ENCODE measurements at regions not wholly inside any gene's neighbourhood (a gene's known extent, or its start where the extent isn't known, plus 50 kb on each side); places are given as distances from the start of the nearest gene placed in this dataset.

DNA sequence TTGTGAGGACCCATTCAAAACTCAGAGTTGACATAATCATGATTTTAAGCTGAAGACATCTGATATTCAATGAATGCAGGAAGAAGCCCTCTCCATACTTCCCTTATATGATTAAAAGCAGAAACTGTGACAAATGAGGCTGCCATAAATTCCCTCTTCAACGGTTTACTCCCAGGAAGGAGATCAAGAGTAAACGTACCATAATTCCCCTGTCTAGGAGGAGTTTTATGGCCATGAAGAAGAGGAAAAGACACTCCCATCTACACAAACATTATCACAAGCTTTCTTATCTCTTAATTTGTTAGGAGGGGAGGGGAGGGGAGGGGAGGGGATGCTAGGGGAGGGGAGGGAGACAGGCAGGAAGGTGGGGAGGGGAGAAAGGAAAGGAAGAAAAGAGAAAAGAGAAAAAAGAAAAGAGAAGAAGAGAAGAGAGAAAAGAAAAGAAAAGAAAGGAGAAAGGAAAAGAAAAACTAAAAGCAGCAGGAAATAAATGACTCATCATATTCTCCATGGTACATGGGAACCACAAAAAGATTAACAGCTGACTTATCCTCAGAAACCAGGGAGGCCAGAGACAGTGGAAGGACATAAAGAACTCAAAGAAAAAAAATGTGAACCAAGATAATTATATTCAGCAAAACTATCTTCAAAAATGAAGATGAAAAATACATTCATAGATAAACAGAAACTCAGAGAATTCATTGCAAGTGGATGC lies 121.6 kb downstream of the ALOX5 start:
- no peaks in the 10 kb centered on the region; the same call in 1 of the 2 replicates for H3K9me3 ChIP-seq (ENCODE audit: control insufficient read depth, insufficient read depth, low read length)
- no peaks in the 10 kb centered on the region for H3K27me3 ChIP-seq (ENCODE audit: control insufficient read depth, insufficient read depth, low read length)
- POLR2A ChIA-PET, result no interaction called here
- DNase-seq (ENCODE audit: low read depth, low spot score), result no peak
- TF ChIP-seq, protein P1, sequence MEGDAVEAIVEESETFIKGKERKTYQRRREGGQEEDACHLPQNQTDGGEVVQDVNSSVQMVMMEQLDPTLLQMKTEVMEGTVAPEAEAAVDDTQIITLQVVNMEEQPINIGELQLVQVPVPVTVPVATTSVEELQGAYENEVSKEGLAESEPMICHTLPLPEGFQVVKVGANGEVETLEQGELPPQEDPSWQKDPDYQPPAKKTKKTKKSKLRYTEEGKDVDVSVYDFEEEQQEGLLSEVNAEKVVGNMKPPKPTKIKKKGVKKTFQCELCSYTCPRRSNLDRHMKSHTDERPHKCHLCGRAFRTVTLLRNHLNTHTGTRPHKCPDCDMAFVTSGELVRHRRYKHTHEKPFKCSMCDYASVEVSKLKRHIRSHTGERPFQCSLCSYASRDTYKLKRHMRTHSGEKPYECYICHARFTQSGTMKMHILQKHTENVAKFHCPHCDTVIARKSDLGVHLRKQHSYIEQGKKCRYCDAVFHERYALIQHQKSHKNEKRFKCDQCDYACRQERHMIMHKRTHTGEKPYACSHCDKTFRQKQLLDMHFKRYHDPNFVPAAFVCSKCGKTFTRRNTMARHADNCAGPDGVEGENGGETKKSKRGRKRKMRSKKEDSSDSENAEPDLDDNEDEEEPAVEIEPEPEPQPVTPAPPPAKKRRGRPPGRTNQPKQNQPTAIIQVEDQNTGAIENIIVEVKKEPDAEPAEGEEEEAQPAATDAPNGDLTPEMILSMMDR (IDR thresholded peaks at IDR 0.05; ENCODE audit: low read depth, low read length), result no peak
- no peak overlapping the region for H3K27ac ChIP-seq (ENCODE audit: low read depth, low read length)
- CTCF ChIA-PET, result no interaction called here
- no peak overlapping the region for H3K4me3 ChIP-seq (ENCODE audit: low read depth, low read length)

All from AG04450 (cell line).